HG03521 (cell line): ENCODE measurements at regions not wholly inside any gene's neighbourhood (a gene's known extent, or its start where the extent isn't known, plus 50 kb on each side); places are given as distances from the start of the nearest gene placed in this dataset.

Experiments
- ATAC-seq: cut with Tn5 transposase; IDR thresholded peaks from one replicate; pipeline ENCODE4 v1.9.1; 2021; ENCODE audit warnings: mild to moderate bottlenecking, moderate library complexity; ENCODE audit not compliant: unreplicated experiment

- no peak for ATAC-seq
These were observed 63.5 kb downstream of the DNTTIP2 start for GRCh38 chr1:93815366-93816110.

GRCh38 chr1:93814795-93815340 lies 64.1 kb downstream of the DNTTIP2 start:
- ATAC-seq, result no peak

DNA sequence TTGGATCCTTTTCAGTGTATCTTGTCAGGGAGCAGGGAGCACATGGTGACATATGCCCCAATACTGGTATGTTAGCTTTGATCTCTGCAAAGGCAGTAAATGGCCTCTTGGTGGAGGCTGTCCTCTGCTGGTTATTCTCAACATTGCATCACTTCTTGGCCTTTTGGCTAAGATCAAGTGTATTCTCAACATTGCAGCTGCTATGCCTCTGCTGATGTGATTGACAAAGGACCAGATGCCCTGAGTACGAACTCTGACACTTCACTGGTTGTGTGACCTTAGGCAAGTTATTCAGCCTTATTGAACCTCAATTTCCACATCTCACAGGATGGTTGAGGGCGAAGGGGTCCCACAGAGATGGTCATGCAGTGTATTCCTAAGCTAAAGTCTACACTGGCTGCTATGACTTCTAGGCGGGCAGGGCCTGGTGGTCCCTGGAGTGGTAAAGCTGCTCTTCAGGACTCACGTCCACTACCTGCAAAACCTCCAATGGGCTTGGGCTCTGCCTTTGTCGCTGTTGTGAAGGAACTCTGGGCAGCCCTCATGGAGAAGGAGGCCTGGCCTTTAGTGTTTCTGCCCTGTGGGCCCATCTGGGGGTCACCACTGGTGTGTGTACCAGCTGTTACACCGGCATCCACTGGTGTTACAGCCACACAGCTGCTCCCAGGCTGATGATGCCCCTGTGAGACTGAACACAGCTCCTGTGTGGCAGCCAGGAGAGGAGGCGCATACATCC lies 64.8 kb downstream of the DNTTIP2 start:
- peak; percentile 46 for ATAC-seq

DNA sequence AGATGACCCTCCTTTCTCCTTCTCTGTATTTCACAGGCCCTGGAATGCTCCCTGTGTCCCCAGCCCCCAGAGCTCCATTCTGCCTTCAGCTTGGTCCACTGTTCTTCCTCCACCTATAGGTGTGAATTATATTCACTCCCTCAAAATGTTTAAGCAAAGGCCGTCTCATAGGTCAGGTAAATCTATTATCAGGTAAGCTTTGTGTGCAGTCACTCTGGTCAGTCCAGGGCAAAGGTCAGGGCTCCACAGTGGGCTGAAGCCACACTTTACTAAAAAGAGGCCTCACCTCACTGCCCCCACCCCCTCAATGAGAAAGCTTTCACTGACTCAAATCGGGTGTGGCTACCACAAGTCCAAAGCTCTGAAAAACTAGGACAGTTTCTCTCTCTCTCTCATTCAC lies 65.9 kb downstream of the DNTTIP2 start:
- ATAC-seq, result no peak

GRCh38 chr1:93811326-93812065 lies 67.5 kb downstream of the DNTTIP2 start:
- no peak for ATAC-seq

GRCh38 chr1:93810316-93810715 lies 68.7 kb downstream of the DNTTIP2 start:
- ATAC-seq, result no peak

GRCh38 chr1:93808871-93809270 lies 70.1 kb downstream of the DNTTIP2 start:
- no peak for ATAC-seq

DNA sequence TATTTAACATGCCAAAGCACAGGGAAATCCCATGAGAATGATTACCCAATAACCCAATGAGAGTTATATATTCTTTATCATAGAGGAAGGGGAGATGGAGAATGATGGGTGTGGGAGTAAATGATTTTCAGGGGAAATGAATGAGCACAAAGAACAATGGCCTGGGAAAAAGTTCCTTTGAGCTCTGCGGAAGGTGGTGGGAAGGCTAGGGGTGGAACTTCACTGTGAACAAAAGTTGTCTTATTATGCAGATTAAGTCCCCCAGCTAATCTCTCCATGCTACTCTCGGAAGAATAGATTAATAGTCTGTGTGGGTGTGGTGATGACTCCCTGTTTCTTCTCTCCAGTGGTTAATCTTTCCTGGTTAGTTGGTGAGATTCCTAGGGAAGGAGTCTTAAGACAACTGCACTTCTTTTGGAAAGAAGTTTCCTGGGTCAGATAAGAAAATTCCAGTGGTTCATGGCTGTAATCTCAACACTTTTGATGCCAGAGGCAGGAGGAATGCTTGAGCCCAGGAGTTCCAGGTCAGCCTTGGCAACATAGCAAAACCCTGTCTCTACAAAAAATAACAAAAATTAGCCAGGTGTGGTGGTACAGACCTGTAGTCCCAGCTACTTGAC lies 71.6 kb downstream of the DNTTIP2 start:
- ATAC-seq, result no peak

GRCh38 chr1:93805027-93805610 lies 73.9 kb downstream of the DNTTIP2 start:
- no peak for ATAC-seq

- ATAC-seq, result no peak
These were observed 74.6 kb downstream of the DNTTIP2 start for GRCh38 chr1:93804412-93804811.

DNA sequence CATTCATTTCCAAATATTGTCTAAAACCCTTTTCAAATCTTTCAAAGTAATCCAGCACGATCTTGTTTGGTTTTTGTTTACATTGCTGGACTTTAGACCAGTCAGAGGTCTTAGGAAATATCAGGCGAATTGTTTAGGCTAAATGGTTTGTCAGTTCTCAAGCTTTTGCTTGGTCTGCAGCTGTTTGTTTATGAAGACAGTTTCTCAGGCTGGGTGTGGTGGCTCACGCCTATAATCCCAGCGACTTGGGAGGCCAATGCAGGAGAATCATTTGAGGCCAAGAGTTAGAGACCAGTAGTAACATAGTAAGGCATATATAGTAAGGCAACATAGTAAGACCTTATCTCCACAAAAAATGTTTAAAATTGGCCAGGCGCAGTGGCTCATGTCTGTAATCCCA lies 77.5 kb downstream of the DNTTIP2 start:
- no peak for ATAC-seq

DNA sequence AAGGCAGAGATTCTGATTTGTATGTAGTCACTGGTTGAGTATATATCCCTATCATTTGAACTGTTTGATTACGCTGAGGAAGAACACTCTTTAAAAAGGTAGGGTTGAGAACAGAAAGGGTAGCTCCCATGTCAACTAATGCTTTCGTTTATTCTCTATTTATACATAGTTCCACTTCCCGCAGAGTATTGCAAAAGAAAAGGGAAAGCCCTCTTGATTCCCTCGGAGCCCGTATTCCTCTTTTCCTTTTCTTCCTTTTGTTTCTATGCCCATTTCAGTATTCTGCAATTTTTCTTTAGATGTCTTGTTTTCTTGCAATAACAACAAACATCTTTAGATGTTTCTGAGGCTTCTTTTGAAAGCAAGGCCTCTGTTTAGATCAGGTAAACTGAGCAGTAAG lies 78.2 kb downstream of the DNTTIP2 start:
- no peak for ATAC-seq

DNA sequence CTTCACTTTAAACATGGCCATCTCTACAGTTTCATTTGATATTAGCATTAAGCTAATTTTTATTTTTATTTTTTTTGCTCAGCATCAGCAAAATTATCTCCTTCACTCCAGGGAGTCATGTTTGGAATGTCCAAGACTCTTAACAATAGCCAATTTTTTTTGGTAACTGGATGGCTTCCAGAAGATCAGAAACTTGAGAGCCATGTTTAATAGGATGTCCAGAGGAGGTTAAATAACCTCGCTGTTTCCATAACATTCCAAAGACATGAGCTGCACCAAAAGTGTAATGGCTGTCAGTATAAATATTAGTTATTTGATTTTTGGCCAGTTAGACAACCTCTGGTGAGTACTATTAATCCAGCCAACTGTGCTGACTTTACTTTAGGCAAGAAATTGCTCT lies 80.7 kb downstream of the DNTTIP2 start:
- no peak for ATAC-seq

GRCh38 chr1:93784538-93784937 lies 94.5 kb downstream of the DNTTIP2 start:
- no peak for ATAC-seq

- ATAC-seq, result no peak
These were observed 95.1 kb downstream of the DNTTIP2 start for GRCh38 chr1:93783876-93784275.

DNA sequence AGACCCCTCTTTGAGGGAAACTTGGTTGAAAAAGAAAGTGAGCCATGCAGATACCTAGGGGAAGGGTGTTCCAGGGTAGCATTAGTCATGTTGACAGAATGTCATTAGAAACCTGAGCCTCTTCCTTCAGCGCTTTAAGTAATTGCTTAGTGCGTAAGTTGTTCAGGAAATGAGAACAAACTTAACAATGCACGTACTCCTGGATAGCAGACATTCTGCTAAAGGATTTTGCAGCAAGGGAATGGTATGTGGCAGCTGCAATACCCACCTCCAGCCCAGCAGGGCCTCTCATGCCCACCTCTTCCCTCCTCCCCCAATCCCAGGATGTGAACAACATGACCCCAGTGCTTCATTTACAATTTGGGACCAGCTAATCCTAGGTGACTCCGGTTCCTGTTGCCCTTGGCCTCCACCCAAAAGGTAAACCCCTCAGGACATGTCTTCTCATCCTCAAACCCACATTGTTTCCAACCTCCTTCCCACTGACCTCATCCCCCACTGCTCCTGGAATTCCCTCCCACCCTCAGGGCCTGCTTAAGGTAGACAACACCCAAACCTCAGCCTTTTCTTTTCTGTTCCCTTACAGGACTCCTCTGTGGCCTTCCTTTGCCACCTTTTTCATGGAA lies 98.0 kb upstream of the BCAR3 start:
- ATAC-seq, result no peak

- no peak for ATAC-seq
These were observed 96.8 kb upstream of the BCAR3 start for GRCh38 chr1:93778457-93778856.

GRCh38 chr1:93777255-93777654 lies 95.6 kb upstream of the BCAR3 start:
- no peak for ATAC-seq

DNA sequence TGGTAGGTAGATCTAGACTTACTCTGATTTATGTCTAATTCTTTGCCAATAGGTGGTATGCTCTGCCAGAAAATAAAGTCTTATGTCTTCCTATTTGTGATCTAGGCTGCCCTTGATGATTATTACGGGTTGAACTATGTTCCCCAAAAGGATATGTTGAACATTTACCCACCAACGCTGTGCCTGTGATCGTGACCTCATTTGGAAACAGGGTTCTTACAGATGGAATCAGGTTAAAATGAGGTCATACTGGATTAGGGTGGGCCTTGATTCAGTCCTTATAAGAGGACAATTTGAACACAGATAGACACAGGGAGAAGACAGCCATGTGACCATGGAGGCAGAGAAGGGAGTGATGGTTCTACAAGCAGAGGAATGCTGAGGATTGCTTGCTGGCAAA lies 95.1 kb upstream of the BCAR3 start:
- no peak for ATAC-seq

DNA sequence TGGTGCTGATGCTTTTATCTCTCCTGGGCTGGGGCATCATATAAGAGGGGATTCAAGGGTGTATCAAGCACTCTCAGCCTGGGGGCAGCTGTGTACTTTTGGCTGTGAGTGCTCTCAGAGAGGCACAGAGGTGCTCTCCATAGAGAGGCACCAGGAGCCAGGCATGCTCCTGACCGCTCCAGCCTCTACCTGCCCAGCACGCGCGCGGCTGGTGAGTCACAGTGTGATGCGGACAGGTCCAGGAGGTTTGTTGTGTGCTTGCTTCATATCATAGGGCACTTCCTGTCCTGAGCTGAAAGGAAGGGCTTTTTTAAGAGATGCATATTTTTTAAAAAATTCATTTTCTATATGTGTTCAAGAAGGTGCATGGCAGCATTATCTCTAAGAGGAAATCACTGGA lies 93.6 kb upstream of the BCAR3 start:
- ATAC-seq, result no peak
